ENCODE measurements at regions not wholly inside any gene's neighbourhood (a gene's known extent, or its start where the extent isn't known, plus 50 kb on each side); places are given as distances from the start of the nearest gene placed in this dataset.

GRCh38 chr9:20144197-20144596 lies 355.4 kb upstream of the SLC24A2 start:
- POLR2A ChIA-PET = no interaction called here
- no peak overlapping the region for H3K4me2 ChIP-seq
- H3K9me3 ChIP-seq = no peaks in the 10 kb centered on the region
- WGBS (ENCODE audit: missing lambda C conversion rate) = 8% methylated on average over 7 of the region's 7 CpGs
- H3K4me3 ChIP-seq = no peak overlapping the region
- no peak for TF ChIP-seq RCOR1 (IDR thresholded peaks at IDR 0.05; ENCODE audit: low read depth, low read length)
- no peak for TF ChIP-seq CTCF (IDR thresholded peaks at IDR 0.05)
- no peak for TF ChIP-seq GATA3 (IDR thresholded peaks at IDR 0.05; ENCODE audit: borderline replicate concordance)
- TF ChIP-seq TP53 (CRISPR knock-in tag; IDR thresholded peaks at IDR 0.05) = no peak
- TF ChIP-seq RAD21 (conservative IDR thresholded peaks at IDR 0.05 in 1 of 2, IDR thresholded peaks at IDR 0.05 in 1 of 2) = no peak
- TF ChIP-seq NPAS2 (CRISPR knock-in tag; IDR thresholded peaks at IDR 0.05; ENCODE audit: borderline replicate concordance) = no peak
- no peak for TF ChIP-seq ESRRA (IDR thresholded peaks at IDR 0.05; ENCODE audit: borderline replicate concordance, low read length)
- no peak for TF ChIP-seq E2F6 (IDR thresholded peaks at IDR 0.05; ENCODE audit: borderline replicate concordance, low read depth)
- no peak for TF ChIP-seq EHMT2 (IDR thresholded peaks at IDR 0.05; ENCODE audit: low read depth)
- no peak for TF ChIP-seq SMC3 (IDR thresholded peaks at IDR 0.05)
- no peak for TF ChIP-seq ZNF302 (CRISPR knock-in tag; IDR thresholded peaks at IDR 0.05)
- TF ChIP-seq ZFP36 (IDR thresholded peaks at IDR 0.05; ENCODE audit: borderline replicate concordance, partially characterized antibody) = no peak
- no peak for TF ChIP-seq SREBF2 (IDR thresholded peaks at IDR 0.05)
- TF ChIP-seq BCL3 (IDR thresholded peaks at IDR 0.05) = no peak
- no peak for TF ChIP-seq NFE2L2 (conservative IDR thresholded peaks at IDR 0.05; ENCODE audit: low read length)
- TF ChIP-seq MAFK (IDR thresholded peaks at IDR 0.05; ENCODE audit: partially characterized antibody) = no peak
- TF ChIP-seq HOXB13 (CRISPR knock-in tag; IDR thresholded peaks at IDR 0.05; ENCODE audit: low read depth) = no peak
- no peak for TF ChIP-seq HMGXB4 (CRISPR knock-in tag; IDR thresholded peaks at IDR 0.05; ENCODE audit: borderline replicate concordance)
- no peak for TF ChIP-seq CHD4 (IDR thresholded peaks at IDR 0.05; ENCODE audit: borderline replicate concordance)
- no peaks in the 10 kb centered on the region for H3K4me1 ChIP-seq
- no peak overlapping the region for H3K27ac ChIP-seq
- FAIRE-seq = no peak
- DNase-seq (ENCODE audit: low read depth in 1 of 2, low spot score in 1 of 2) = no peak
- CTCF ChIA-PET = no interaction called here
- ATAC-seq = no peak

- DNase-seq (ENCODE audit: low read depth in 1 of 2, low spot score in 1 of 2) (no peak), FAIRE-seq (no peak), ATAC-seq (no peak)
- ChIA-PET CTCF (interaction anchor here (0.9 to 1.8 kb wide), 3 partner anchors 9 to 48 kb away, joined by 3 to 5 read pairs (median 3); no protein-coding TSS in a partner anchor), POLR2A (no interaction called here)
- 68% methylated on average over 9 of the region's 9 CpGs for WGBS (ENCODE audit: missing lambda C conversion rate)
- no peaks in the 10 kb centered on the region for H3K4me1 ChIP-seq
- TF ChIP-seq BHLHE40 (IDR thresholded peaks at IDR 0.05; ENCODE audit: low read depth, low read length) = no peak
- TF ChIP-seq CHD2 (IDR thresholded peaks at IDR 0.05; ENCODE audit: low read length, partially characterized antibody) = no peak
- no peak for TF ChIP-seq KDM5A (IDR thresholded peaks at IDR 0.05)
- TF ChIP-seq PBX3 (IDR thresholded peaks at IDR 0.05) = no peak
- no peak for TF ChIP-seq RNF2 (IDR thresholded peaks at IDR 0.05; ENCODE audit: borderline replicate concordance, low read depth)
- no peak for TF ChIP-seq HOXA7 (CRISPR knock-in tag; IDR thresholded peaks at IDR 0.05)
- TF ChIP-seq NPAS2 (CRISPR knock-in tag; IDR thresholded peaks at IDR 0.05; ENCODE audit: borderline replicate concordance) = no peak
- H3K9me3 ChIP-seq = no peaks in the 10 kb centered on the region
- H3K4me3 ChIP-seq = no peak overlapping the region
- H3K27ac ChIP-seq = no peak overlapping the region
- H3K4me2 ChIP-seq = no peak overlapping the region
Measured at GRCh38 chr9:20139763-20140290, 351.0 kb upstream of the SLC24A2 start.
